NCI-H82 (cell line): ENCODE measurements at regions not wholly inside any gene's neighbourhood (a gene's known extent, or its start where the extent isn't known, plus 50 kb on each side); places are given as distances from the start of the nearest gene placed in this dataset.
A peak's percentile ranks its signal among the peaks of the same experiment; 100 is the strongest.

Source experiments
- DNase-seq: peaks from one replicate; lab custom pipeline; 2025; lab: John Stamatoyannopoulos, UW

DNA sequence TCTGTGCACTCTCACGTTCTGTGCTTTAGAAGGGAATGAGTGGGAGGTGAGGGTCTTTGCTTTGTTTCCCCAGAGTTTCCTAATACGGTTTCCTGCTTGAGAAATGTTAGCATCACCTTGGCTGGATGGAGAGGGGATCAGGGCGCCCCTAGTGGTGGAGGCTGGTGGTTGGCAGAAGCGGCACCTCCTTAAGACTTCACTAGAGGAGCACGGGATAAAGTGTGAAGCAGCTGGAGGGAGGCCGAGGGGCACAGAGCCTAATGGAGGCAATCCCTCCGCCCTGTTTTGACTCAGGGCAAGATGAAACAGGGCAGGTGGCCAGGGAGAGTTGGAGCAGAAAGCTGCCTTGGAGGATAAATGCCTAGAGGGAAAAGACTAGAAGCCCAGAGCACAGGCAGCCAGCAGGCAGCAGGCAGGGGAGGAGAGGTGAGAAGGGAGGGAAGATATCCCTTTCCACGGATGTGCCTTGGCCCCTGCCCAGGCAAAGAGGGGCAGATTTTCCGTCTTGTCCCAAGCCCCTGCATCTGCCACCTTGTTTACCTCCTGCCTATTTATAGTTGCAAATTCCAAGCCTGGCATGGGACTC lies 56.0 kb upstream of the BTRC start:
- peak; percentile 90 for DNase-seq

DNA sequence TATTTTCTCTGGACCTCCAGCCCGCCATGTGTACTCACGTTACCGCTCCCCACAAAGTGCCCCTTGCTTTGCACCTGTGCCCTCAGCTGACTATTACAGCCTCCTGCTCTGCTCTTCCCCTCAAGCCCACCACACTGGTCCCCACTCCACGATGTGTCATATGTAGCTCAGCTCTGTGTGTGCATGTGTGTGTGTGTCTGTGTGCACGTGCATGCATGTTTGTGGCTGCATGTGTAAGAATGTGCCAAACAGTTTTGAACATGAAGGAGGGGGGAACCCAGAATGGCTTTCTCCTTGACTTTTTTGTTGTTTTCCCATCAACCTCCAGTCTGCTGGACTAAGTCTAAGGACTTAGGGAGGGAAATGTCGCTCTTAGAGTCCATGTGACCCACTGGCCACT lies 54.8 kb upstream of the BTRC start:
- no peak for DNase-seq

DNA sequence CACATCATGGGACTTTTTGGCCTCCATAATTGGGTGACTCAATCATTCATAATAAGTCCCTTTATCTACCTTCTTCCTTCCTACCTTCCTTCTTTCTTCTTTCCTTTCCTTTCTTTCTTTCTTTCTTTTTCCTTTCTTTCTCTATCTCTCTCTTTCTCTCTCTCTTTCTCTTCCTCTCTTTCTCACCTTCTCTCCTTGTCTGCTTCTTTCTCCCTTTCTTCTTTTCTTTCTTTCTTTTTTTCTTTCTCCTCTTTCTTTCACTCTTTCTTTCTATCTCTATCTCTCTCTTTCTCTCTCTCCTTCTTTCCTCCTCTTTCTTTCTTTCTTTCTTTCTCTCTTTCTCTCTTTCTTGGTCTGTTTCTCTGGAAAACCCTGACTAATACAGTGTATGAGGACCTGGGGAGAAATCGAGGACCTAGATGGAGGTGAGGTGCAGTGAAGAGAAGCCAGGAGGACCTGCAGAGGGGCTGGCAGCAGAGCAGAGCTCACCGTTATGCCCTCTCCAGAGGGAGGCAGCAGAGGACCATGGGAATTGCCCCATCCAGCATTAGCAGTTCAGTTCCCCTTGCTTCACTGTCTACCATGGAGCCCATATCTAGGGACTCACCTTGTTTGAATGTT lies 52.7 kb upstream of the BTRC start:
- DNase-seq = peak; percentile 91

DNA sequence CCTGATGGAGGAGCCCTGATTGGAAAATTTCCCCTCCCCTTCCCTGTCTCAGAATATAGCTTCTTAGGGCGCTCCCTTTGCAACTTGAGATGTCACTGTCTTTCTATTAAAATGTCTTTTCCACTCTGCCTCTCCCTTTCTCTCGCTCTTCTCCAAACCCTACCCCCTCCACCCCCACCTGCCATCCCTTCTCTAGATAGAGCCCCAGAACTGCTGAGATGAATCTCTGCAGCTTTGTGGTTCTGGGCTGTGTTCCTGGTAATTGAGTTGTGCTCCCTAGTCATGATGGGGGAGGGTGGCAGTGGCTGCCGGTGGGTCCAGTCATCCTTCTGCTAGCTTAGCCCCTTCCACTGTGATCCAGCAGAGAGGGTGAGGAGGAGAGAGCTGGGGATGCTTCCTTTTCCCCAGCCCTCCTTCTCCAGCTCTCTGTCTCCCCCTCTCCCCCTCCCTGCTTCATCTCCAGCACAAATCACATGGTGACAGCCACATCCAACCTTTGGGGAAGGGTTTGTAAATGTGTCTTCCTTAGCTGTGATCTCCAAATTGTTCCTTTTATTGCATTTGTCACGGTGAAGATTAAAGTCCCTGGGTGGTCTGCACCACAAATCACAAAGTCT lies 50.8 kb upstream of the BTRC start:
- DNase-seq = peak; percentile 46
